ENCODE measurements at regions not wholly inside any gene's neighbourhood (a gene's known extent, or its start where the extent isn't known, plus 50 kb on each side); places are given as distances from the start of the nearest gene placed in this dataset.
A peak's percentile ranks its signal among the peaks of the same experiment; 100 is the strongest.

DNA sequence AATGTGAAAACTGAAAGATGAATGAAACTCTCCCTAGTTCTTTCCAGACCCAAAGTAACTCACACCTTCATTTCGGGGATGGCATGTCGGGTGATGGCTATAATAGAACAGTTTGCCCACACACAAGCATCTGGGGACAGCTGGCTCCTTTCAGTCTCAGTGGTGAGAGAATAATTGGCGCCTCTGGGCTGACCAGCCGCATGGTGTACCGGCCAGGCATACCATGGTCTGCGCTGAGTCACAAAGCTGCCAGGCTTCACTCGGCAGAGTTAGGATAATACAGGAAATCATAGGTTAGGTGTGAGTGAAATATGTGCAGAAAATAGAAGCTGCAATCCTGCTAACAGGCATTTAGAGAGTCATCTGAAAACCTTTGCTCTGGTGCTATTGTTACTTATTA is 80.4 kb upstream of the IGF1R start:
- Mint-ChIP-seq H3K4me1 (no peaks in the 10 kb centered on the region), H3K9me3 (no peaks in the 10 kb centered on the region), H3K27ac (no peak overlapping the region), H3K4me3 (no peak overlapping the region), H3K36me3 (ENCODE audit: low read depth) (no peaks in the 10 kb centered on the region), H3K27me3 (peaks cover 28% of the 10 kb centered on the region)
- DNase-seq = no peak
- POLR2A ChIA-PET = no interaction called here
- CTCF ChIA-PET = interaction anchor here (1.0 kb wide), 1 partner anchor 29 kb away, joined by 3 read pairs; no protein-coding TSS in a partner anchor

DNA sequence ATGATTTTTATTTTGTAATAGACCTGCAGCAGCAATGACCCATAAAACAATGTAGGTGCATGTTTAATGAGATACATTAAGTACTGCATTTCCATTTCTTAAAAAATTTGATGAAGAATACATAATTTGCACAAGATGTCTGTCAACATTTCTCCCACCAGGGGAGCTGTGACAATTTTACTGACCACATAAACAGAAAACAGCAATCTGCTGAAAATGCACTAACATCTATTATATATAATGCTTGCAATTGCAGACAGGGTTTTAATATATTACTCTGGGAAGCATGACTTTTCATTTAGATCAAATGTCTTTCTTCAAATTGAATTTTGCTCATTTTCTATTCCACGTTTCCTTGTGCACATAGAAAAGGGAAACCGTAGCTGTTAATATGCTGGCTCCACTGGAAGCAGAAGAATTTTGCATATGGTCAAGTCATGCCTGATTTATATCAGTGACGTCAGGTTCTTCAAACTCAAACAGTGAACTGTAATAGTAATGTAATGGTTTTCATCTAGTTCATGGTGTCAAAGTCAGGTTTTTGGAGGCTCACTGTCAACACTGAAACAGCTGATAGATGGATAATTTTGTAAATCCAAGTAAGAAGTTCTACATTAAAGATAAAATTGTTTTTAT is 79.8 kb upstream of the IGF1R start:
- ChIA-PET CTCF (no interaction called here), POLR2A (no interaction called here)
- Mint-ChIP-seq H3K27ac (no peak overlapping the region), H3K9me3 (no peaks in the 10 kb centered on the region), H3K27me3 (peaks cover 28% of the 10 kb centered on the region), H3K4me1 (no peaks in the 10 kb centered on the region), H3K36me3 (ENCODE audit: low read depth) (no peaks in the 10 kb centered on the region), H3K4me3 (no peak overlapping the region)
- no peak for DNase-seq

DNA sequence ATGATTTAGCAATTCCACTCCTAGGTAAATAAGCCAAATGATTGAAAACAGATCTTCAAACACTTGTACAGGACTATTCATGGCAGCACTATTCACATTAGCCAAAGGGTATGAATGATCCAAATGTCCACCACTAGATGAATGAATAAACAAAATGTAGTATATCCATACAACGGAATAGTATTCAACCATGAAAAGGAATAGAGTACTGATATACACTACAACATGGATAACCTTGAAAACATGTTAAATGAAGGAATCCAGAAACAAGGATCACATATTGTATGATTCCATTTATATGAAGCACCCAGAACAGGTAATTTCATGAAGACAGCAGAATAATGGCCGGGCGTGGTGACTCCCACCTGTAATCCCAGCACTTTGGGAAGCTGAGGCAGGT is 78.2 kb upstream of the IGF1R start:
- no peaks in the 10 kb centered on the region for H3K4me1 Mint-ChIP-seq
- POLR2A ChIA-PET = no interaction called here
- CTCF ChIA-PET = no interaction called here
- no peak overlapping the region for H3K27ac Mint-ChIP-seq
- H3K36me3 Mint-ChIP-seq (ENCODE audit: low read depth) = no peaks in the 10 kb centered on the region
- no peak for DNase-seq
- no peak overlapping the region for H3K4me3 Mint-ChIP-seq
- H3K27me3 Mint-ChIP-seq = peaks cover 28% of the 10 kb centered on the region
- H3K9me3 Mint-ChIP-seq = no peaks in the 10 kb centered on the region

DNA sequence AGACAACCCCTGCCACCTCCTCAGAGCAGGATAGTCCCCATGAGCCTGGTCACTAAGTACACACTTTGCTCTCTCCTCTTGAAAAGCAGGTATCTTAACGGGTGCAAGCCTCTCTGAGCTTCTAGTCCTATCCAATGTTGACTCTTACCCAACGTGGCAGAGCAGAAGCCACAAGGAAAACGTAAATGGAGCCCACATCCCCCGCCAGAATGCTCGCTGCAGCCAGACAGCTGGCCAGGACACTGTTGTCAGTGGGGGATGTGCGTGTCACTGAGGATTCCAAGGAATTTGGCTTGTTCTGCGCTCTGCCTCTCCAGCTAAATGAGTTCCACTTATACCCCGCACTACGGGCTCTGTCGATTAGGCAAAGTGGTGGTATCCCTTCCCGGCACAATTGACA is 67.8 kb upstream of the IGF1R start:
- DNase-seq = no peak
- CTCF ChIA-PET = interaction anchor here (0.5 kb wide), 1 partner anchor 180 kb away, joined by 3 read pairs; no protein-coding TSS in a partner anchor
- H3K9me3 Mint-ChIP-seq = peaks cover 9% of the 10 kb centered on the region
- H3K36me3 Mint-ChIP-seq (ENCODE audit: low read depth) = no peaks in the 10 kb centered on the region
- H3K4me3 Mint-ChIP-seq = no peak overlapping the region
- no peak overlapping the region for H3K27ac Mint-ChIP-seq
- POLR2A ChIA-PET = no interaction called here
- peaks cover 5% of the 10 kb centered on the region for H3K4me1 Mint-ChIP-seq
- H3K27me3 Mint-ChIP-seq = peaks cover 31% of the 10 kb centered on the region

DNA sequence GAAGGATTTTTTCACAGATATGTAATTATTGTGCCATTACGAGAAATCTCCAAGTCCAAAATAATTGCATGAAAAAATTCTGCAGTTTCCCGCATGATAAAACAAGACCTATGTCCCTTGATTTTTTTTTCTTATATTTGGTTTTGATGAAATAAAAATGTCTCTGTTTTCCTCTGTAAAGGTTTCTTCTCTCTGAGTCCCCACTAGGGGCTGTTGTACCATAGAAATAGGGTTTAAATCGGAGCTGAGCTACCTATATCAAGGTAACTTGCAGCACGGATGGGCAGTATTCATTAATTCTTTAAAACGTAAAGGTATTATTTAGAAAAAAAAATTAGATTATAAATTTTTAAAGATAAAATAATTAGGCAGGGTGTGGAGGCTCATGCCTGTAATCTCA is 66.6 kb upstream of the IGF1R start:
- no peak overlapping the region for H3K27ac Mint-ChIP-seq
- H3K36me3 Mint-ChIP-seq (ENCODE audit: low read depth) = no peaks in the 10 kb centered on the region
- CTCF ChIA-PET = interaction anchor here (1.0 kb wide), 1 partner anchor 8 kb away, joined by 4 read pairs; no protein-coding TSS in a partner anchor
- POLR2A ChIA-PET = no interaction called here
- peaks cover 31% of the 10 kb centered on the region for H3K27me3 Mint-ChIP-seq
- H3K9me3 Mint-ChIP-seq = peaks cover 9% of the 10 kb centered on the region
- peaks cover 15% of the 10 kb centered on the region for H3K4me1 Mint-ChIP-seq
- DNase-seq = no peak
- no peak overlapping the region for H3K4me3 Mint-ChIP-seq

DNA sequence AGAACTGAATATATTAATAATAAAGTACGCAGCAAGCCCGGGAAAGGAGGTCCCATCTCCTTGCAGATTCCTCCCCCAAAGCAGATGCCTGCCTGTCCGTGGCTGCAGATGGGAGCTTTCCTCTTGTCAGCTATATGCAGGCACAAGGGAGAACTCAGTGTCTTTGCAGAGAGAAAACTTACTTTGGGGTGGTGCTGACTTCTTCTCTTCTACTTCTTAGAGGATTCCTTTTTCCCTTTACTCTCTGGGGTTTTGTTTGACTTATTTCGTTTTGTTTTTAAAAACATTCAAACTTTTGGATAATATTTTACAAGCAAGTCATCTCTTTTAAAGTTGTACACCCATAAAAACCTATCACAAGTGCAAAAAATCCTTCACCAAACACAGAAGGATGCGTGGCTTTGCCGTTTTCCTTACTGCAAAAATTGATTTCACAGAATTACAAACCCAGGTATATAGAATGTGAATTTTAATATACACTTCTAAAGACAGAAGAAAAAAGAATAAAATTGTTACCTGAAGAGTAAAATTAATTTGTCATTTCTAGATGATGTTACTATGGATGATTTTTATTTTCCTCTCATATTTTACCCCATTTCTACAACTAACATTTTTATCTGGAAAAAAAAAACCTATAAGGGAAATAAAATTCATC is 65.3 kb upstream of the IGF1R start:
- Mint-ChIP-seq H3K36me3 (ENCODE audit: low read depth) (no peaks in the 10 kb centered on the region), H3K4me3 (no peak overlapping the region), H3K9me3 (peaks cover 9% of the 10 kb centered on the region), H3K27me3 (peaks cover 33% of the 10 kb centered on the region), H3K27ac (no peak overlapping the region), H3K4me1 (peaks cover 16% of the 10 kb centered on the region)
- no peak for DNase-seq
- ChIA-PET CTCF (interaction anchor here (1.0 kb wide), 1 partner anchor 9 kb away, joined by 4 read pairs; no protein-coding TSS in a partner anchor), POLR2A (no interaction called here)

DNA sequence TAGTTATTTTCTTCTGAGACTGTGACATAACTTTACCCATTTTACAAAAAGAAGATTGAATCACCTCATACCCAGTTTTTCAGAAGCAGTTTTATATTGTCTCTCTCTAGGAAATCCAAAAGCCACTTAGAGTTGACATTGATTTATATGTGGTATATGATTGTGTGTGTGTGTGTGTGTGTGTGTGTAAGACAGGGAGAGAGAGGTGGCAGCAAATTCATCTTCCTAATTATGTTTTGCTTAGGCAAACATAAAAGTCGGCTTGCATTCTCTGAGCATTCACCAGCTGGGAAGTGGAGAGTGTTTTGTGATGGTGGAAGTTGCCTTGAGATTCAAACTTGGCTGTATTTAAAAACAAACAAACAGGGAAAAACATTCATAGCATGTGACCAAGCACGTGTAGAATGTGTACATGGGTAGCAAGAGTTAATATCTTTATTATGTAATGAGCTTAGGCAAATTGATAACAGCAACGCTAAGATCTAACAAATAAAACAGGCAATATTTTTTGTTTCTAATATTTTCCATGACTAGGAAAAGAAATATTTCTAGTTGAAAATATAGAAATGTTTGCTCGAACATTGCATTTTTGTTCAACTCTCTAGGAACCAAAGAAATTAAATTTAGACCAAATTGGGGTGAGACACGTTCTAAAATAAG is 64.4 kb upstream of the IGF1R start:
- CTCF ChIA-PET = interaction anchor here (0.6 kb wide), 1 partner anchor 11 kb away, joined by 3 read pairs; no protein-coding TSS in a partner anchor
- POLR2A ChIA-PET = no interaction called here
- H3K9me3 Mint-ChIP-seq = peaks cover 6% of the 10 kb centered on the region
- peaks cover 36% of the 10 kb centered on the region for H3K27me3 Mint-ChIP-seq
- H3K36me3 Mint-ChIP-seq (ENCODE audit: low read depth) = no peaks in the 10 kb centered on the region
- no peak for DNase-seq
- no peak overlapping the region for H3K4me3 Mint-ChIP-seq
- H3K27ac Mint-ChIP-seq = no peak overlapping the region
- H3K4me1 Mint-ChIP-seq = peaks cover 16% of the 10 kb centered on the region

DNA sequence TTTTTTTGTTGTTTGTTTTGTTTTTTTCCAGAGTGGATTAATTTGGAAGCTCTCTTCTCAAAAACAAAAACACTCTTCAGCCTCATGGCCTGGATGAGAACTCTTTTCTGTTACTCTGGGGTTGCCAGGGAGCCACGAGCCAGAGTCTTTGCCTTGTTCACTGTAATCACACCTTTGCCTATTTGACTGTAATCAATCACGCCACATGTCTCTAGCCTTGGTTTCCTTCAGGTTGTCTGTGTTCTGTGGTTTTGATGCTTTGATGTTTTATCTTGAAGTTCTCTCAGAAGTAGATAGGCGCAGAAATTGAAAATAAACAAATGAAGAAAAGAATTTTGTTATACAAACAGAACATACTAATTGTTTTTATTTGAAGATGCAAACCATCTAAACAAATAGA is 62.3 kb upstream of the IGF1R start:
- Mint-ChIP-seq H3K36me3 (ENCODE audit: low read depth) (no peaks in the 10 kb centered on the region), H3K27me3 (peaks cover 43% of the 10 kb centered on the region), H3K4me1 (peaks cover 16% of the 10 kb centered on the region), H3K9me3 (no peaks in the 10 kb centered on the region), H3K4me3 (no peak overlapping the region), H3K27ac (no peak overlapping the region)
- ChIA-PET POLR2A (no interaction called here), CTCF (interaction anchor here (1.0 kb wide), 1 partner anchor 118 kb away, joined by 3 read pairs; no protein-coding TSS in a partner anchor)
- DNase-seq = peak; percentile 30

DNA sequence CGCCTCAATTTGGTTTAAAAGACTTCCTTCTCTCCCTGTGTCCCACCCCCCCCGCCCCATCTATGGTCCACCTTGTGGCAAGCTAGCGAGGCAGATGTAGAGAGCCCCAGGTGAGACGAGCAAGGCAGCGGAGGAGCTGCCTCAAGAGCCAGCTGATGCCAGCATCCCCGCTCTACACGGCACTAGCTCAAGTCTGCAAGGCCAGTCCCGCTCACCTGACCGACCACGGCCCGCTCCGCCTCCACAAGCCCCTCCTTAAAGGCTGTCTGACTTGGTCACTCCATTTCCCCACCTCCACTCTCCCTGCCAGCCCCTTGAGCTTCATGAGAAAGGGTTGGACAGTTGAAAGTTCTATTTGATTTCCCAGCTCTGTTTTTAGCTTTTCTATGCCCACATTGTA is 56.2 kb upstream of the IGF1R start:
- Mint-ChIP-seq H3K4me1 (no peaks in the 10 kb centered on the region), H3K36me3 (ENCODE audit: low read depth) (no peaks in the 10 kb centered on the region), H3K4me3 (no peak overlapping the region), H3K27me3 (peaks cover 23% of the 10 kb centered on the region), H3K27ac (no peak overlapping the region), H3K9me3 (peaks cover 3% of the 10 kb centered on the region)
- no peak for DNase-seq
- POLR2A ChIA-PET = no interaction called here
- CTCF ChIA-PET = interaction anchor here (0.9 kb wide), 1 partner anchor 55 kb away, joined by 3 read pairs; no protein-coding TSS in a partner anchor

DNA sequence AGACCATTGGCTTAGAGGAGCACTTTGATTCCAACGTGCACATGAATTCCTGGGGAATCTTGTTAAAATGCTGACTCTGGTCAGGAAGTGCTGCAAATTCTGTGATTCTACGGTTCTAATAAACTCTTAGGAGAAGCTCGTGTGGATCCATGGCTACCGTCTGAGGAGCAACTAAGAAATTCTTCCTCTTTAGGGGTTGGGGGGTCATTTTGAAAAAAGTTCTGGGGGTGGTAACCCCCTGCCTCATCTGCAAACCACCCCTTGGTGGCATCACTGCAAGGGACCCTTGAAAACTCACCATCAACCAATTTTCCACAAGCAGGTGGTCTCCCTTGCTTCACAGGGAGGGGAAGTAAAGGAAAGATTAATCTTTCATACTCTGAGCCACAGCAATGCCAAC is 52.2 kb upstream of the IGF1R start:
- ChIA-PET POLR2A (no interaction called here), CTCF (interaction anchor here (1.4 kb wide), 1 partner anchor 18 kb away, joined by 5 read pairs; no protein-coding TSS in a partner anchor)
- Mint-ChIP-seq H3K9me3 (peaks cover 3% of the 10 kb centered on the region), H3K27me3 (peaks cover 9% of the 10 kb centered on the region), H3K27ac (no peak overlapping the region), H3K36me3 (ENCODE audit: low read depth) (peaks cover 2% of the 10 kb centered on the region), H3K4me1 (peaks cover 32% of the 10 kb centered on the region), H3K4me3 (no peak overlapping the region)
- DNase-seq = no peak

DNA sequence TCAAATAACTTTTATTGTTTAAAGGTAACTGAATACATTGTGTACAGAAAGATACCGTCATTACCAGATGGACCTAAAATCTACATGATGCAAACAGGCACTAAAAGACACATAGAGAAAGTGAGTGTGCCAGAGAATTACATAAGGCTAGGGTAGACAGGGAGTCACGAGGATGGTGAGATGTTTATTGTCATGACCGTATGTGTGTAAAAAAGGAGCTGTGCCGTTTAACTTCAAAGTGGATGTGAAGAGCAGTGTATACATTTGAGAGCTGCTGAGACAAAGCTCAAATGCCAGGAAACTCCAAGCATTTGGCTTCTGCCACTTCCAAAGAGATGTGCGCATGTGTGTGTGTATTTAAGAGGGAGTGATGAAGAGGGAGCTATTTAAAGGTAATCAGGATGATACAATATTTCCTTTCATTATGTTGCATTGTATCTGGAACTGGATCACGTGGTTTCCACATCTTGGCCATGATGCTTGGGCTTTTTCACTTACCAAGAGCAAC is 51.4 kb upstream of the IGF1R start:
- H3K9me3 Mint-ChIP-seq = peaks cover 3% of the 10 kb centered on the region
- peaks cover 2% of the 10 kb centered on the region for H3K27me3 Mint-ChIP-seq
- H3K4me1 Mint-ChIP-seq = peaks cover 40% of the 10 kb centered on the region
- DNase-seq = no peak
- H3K27ac Mint-ChIP-seq = no peak overlapping the region
- POLR2A ChIA-PET = no interaction called here
- CTCF ChIA-PET = interaction anchor here (0.9 to 1.4 kb wide), 3 partner anchors 17 to 29 kb away, joined by 3 to 5 read pairs (median 4); no protein-coding TSS in a partner anchor
- peaks cover 2% of the 10 kb centered on the region for H3K36me3 Mint-ChIP-seq (ENCODE audit: low read depth)
- no peak overlapping the region for H3K4me3 Mint-ChIP-seq

DNA sequence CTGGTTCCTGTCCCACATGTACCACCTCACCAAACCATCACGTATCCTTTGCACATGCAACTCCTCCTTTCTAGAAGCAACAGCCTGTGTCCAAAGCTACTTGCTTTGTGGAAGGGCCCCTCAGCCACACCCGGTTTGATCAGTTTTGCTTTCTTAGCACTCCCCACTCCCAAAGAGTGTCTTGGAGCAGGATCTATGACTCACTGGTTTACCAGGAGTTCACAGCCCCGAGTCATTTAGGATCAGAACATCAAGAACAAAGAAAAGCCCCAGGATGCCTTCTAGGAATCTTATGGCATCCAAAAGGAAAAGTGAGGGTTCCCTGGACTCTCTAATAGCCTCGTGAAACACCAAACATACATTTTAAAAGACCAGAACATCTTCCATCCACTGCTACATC is 50.7 kb upstream of the IGF1R start:
- POLR2A ChIA-PET = no interaction called here
- no peak for DNase-seq
- Mint-ChIP-seq H3K4me1 (peaks cover 44% of the 10 kb centered on the region), H3K9me3 (peaks cover 3% of the 10 kb centered on the region), H3K4me3 (no peak overlapping the region), H3K27ac (no peak overlapping the region), H3K27me3 (peaks cover 2% of the 10 kb centered on the region), H3K36me3 (ENCODE audit: low read depth) (peaks cover 2% of the 10 kb centered on the region)
- CTCF ChIA-PET = no interaction called here

Data from activated CD4-positive, alpha-beta T cell treated with anti-CD3 and anti-CD28 coated beads, Interleukin-2, amount 10 ng/mL, durations not matched to agents 7 days and 5 days (primary cell).